Activated T-cell treated with anti-CD3 and anti-CD28 coated beads, Interleukin-2, amount 50 U/mL, for 1 hour (primary cell): ENCODE measurements at regions not wholly inside any gene's neighbourhood (a gene's known extent, or its start where the extent isn't known, plus 50 kb on each side); places are given as distances from the start of the nearest gene placed in this dataset.

ENCODE experiments used
- DNase-seq: peaks from one replicate; pipeline ENCODE4 v3.0.0-alpha.2; 2020

- no peak for DNase-seq
These were observed 150.2 kb upstream of the VSTM2B start for GRCh38 chr19:29375429-29376119.

GRCh38 chr19:29376855-29377354 is 148.9 kb upstream of the VSTM2B start:
- DNase-seq: no peak

DNA sequence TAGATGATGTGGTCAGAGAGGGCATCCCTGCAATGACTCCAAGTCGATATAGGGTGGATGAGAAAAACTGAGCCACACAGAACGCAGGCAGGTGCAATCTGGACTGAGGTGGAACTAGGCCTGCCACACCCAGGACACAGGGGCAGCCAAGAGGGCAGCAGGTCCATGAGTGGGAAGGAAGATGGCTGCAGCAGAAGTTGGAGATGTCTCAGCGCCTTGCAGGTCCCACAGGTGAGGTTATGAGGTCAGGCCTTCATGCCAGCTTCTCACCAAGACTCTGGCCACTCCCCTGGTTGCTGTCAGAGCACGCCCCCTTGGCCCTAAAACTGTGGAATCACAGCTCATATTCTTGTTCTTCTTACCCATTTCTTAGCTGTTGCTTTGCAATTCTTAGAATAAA is 147.7 kb upstream of the VSTM2B start:
- no peak for DNase-seq

DNA sequence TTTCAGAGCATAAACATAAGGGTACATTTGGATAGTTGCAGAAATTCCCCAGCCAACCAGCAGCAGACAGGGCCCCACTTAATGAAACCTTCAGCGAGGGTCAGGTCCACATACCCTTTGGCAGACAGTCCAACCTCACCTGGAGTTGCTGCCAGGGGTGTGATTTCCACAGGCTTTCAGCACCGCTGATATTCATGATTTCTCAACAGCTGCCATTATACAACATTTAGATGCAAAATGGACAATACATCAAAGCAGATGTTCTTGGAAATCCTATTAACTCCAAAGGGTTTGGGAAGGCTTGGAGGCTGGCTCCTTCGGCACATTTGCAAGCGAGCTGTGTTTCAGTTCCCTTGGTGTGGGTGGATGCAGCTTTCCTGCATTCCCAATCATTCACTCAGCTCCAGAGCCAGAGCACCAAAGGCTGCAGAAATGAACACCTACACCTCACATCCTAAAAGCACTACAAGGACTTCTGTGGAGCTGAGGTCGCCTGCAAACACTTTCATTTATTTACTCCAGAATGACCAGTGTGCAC is 147.2 kb upstream of the VSTM2B start:
- no peak for DNase-seq

DNA sequence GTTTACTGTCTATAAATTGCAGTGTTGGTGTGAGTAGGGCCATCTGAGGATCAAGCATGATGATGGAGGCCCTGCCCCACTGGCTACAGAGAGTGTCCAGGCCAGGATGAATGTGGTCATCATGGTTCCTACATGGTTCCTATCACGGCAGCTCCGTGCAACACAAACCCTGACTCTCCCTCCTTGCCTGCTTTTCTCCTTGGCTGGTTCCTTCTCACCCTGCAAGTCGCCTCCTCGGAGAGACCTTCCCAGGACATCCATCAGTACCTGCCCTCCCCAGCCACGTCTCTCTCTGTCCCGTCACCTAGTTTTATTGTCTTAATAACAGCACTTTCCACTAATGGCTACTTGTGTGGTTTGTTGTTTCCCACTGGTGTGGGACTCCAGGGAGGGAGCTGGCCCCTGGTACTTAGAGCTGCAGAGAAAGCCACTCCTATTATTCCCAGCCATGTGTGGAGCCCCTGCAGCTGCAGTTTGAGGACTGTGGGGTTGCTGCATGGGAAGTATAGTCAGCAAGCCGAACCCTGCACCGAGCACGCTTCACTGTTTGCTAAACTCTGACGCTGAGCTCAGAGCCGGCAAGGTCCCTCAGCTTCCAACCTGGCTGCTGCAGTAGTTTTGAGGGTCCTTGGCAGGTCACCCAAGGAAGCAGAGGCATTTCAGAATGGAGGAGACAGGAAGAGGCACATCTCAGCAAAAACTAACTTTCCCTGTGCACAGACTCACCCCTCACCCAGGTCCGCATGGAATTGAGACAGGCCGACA is 146.4 kb upstream of the VSTM2B start:
- DNase-seq: no peak

GRCh38 chr19:29380581-29380980 is 145.2 kb upstream of the VSTM2B start:
- DNase-seq: no peak

GRCh38 chr19:29381353-29382203 is 144.2 kb upstream of the VSTM2B start:
- no peak for DNase-seq

- DNase-seq: no peak
These were observed 142.1 kb upstream of the VSTM2B start for GRCh38 chr19:29383696-29384095.

GRCh38 chr19:29384656-29385055 is 141.1 kb upstream of the VSTM2B start:
- DNase-seq: no peak

- DNase-seq: no peak
These were observed 140.5 kb upstream of the VSTM2B start for GRCh38 chr19:29385191-29385795.

DNA sequence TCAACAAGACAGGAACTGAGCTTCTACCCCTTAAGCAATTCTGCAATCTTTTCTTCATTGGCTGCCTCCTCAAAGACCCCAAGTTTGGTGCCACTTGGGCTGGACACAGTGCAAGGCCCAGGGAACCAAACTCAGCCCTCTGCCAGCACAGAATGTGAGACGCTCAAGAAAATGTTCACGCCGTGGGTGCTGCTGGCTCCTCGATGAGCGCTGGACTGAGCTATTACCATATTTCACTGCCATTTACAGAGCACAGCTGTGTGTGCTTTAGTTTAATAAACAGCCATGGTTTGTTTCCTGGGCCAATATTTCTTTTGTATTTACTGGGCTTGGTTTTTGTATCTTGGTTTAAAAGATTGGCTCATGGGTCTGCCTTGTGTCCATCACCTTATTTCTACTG is 138.8 kb upstream of the VSTM2B start:
- DNase-seq: no peak

DNA sequence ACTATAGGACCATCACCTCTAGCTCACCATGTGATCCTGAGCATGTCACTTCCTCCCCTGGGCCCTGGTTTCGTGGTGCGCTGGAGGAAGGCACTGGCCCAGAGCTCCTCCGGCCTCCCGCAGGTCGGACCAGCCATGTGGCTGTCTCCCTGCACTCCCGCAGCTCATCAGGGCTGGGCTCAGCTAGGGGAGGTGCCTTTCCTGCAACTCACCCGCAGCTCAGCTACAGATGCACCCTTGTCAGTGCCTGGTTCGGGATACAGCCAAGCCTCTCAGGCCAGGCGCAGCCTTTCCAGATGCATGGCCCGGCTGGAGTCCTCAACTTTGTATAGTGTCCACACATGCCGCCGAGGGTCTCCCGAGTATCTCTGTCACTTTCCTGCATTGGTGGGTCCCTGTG is 138.2 kb upstream of the VSTM2B start:
- DNase-seq: no peak

DNA sequence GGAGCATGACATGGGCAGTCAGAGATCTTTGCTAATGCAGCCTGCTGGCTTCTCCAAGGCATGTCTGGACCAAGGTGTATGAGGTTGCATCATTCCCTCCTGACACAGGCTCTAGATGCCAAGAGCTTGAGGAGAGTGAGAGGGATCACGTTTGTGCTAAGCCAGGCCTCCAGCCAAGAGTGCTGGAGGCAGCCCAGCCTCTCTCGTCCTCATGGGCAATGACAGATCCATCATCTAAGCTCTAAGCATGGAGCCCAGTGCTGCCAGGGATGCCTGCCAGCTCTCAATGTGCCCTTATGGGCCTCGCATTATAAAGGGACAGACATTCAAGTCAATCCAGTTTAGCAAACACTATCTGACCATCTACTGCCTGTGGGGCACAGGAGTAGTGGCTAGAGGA is 136.3 kb upstream of the VSTM2B start:
- no peak for DNase-seq

DNA sequence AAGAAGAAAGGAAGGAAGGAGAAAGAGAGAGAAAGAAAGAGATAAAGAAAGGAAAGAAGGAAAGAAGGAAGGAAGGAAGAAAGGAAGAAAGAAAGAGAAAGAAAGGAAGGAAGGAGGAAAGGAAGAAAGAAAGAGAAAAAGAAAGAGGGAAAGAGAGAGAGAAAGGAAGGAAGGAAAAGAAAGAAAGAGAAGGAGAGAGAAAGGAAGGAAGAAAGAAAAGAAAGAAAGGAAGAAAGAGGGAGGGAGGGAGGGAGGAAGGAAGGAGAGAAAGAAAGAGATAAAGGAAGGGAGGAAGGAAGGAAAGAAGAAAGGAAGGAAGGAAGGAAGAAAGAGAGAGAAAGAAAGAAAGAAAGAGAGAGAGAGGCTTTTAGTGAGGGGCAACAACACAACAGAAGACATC is 135.1 kb upstream of the VSTM2B start:
- DNase-seq: no peak

- no peak for DNase-seq
These were observed 131.8 kb upstream of the VSTM2B start for GRCh38 chr19:29393915-29394460.

- no peak for DNase-seq
These were observed 130.6 kb upstream of the VSTM2B start for GRCh38 chr19:29395111-29395733.

- DNase-seq: no peak
These were observed 129.9 kb upstream of the VSTM2B start for GRCh38 chr19:29395734-29396414.

DNA sequence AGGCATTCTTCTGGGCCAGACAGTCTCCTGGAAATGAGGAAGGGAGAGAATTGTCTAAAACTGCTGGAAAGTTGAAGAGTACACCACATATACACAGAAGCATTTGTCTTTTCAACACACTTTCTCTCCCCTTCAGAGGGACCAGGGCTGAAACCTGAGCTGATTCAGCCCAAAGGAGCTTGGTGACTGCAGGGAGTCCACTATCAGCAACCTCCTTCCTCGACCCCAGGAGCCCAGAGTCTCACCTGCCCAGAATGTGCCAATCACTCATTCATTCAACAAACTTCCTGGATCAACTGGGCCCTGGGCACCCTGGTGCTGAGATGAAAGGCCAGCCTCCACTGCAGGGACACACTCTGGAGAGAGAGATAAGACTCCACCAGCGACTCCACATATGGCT is 128.9 kb upstream of the VSTM2B start:
- DNase-seq: no peak

DNA sequence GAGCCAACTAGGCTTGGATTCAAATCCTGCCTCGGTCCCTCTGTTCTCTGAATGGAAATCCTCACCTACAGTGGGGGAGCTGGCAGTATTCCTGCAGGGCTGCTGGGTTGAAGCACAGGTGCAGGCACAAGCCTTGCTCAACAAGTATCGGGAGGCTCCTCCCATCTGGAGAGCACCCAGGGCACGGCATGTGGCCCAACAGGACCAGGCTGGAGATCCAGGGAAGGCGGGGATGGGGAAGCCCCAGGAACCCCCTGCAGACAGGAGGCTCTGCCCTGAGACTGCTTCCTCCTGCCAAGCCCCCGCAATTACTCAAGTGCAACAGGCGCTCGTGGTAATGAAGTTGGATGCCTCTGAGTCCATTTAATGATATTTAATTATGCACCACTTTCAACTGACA is 128.0 kb upstream of the VSTM2B start:
- DNase-seq: no peak

DNA sequence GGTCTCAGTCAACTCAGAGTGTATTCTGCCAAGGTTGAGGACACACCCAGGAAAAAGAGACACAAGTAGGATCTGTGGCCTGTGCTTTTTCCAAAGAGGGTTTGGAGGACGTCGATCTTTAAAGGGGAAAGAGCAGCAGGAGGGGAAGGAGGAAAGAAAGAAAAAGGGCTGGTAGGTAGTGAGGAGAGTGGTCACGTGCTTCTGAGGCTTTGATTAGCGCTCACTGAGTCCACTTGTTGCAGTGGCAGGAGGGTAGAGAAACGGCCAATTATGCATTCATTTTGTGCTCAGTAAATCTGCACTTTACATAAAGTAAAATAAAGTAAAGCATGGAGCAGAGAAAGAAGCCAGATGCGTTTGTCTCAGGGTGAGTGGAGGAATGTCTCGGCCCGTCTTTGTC is 126.0 kb upstream of the VSTM2B start:
- no peak for DNase-seq
